Fibroblast of villous mesenchyme (primary cell): ENCODE measurements at regions not wholly inside any gene's neighbourhood (a gene's known extent, or its start where the extent isn't known, plus 50 kb on each side); places are given as distances from the start of the nearest gene placed in this dataset.
"Not testable (repeated sequence)": the region's sequence is repeated elsewhere in the genome, so short reads cannot be mapped to it uniquely, and the experiment has no call there.

Experiments used
- DNase-seq: peaks from one replicate; pipeline ENCODE4 v3.0.0-alpha.2; 2010; ENCODE audit warnings: low read depth
- H3K4me3 ChIP-seq: 2 replicates; pipeline ENCODE4 v1.5.1; 2011; ENCODE audit warnings: low read depth, mild to moderate bottlenecking, low read length
- CTCF ChIP-seq: IDR thresholded peaks from 2 replicates; pipeline ENCODE4 v1.5.1; 2012; ENCODE audit warnings: low read depth, mild to moderate bottlenecking, low read length; ENCODE audit not compliant: insufficient read depth

- peak; percentile 74 for DNase-seq
- TF ChIP-seq CTCF, result peak; percentile 51
- H3K4me3 ChIP-seq, result not testable (repeated sequence)
Measured at GRCh38 chr21:28051649-28052048, 941.0 kb downstream of the LTN1 start.

GRCh38 chr21:28035692-28036091, 957.0 kb downstream of the LTN1 start:
- not testable (repeated sequence) for H3K4me3 ChIP-seq
- peak; percentile 4 for DNase-seq

- DNase-seq, H3K4me3 ChIP-seq: not testable (repeated sequence)
Measured at GRCh38 chr21:28034916-28035315, 957.8 kb downstream of the LTN1 start.

GRCh38 chr21:28034334-28034733, 958.3 kb downstream of the LTN1 start:
- not testable (repeated sequence) for DNase-seq, H3K4me3 ChIP-seq

- H3K4me3 ChIP-seq, DNase-seq: not testable (repeated sequence)
Measured at GRCh38 chr21:28032652-28033051, 960.0 kb downstream of the LTN1 start.

GRCh38 chr21:28031066-28031465, 961.6 kb downstream of the LTN1 start:
- DNase-seq, H3K4me3 ChIP-seq: not testable (repeated sequence)

- no peak for DNase-seq
- no peak for TF ChIP-seq CTCF
- H3K4me3 ChIP-seq, result no peak overlapping the region
Measured at GRCh38 chr21:28025111-28025510, 967.6 kb downstream of the LTN1 start.

- peak; percentile 63 for DNase-seq
- TF ChIP-seq CTCF, result peak; percentile 35
- no peak overlapping the region for H3K4me3 ChIP-seq
Measured at GRCh38 chr21:28018741-28019669, 973.7 kb downstream of the LTN1 start.

- no peak overlapping the region for H3K4me3 ChIP-seq
- no peak for DNase-seq
- TF ChIP-seq CTCF, result no peak
Measured at GRCh38 chr21:28018213-28018612, 974.5 kb downstream of the LTN1 start.
